Left lung (tissue), 4 donors: ENCODE measurements at regions not wholly inside any gene's neighbourhood (a gene's known extent, or its start where the extent isn't known, plus 50 kb on each side); places are given as distances from the start of the nearest gene placed in this dataset.

ENCODE experiments used
- ATAC-seq: fragments of 200-7000 bp; cut with Tn5 transposase; one replicate; pipeline ENCODE4 v1.9.1; 2020; ENCODE audit warnings: moderate library complexity
- DNase-seq, 4 donors: peaks; one replicate each; pipeline ENCODE4 v3.0.0-alpha.2; 2013 to 2020
- H3K27ac ChIP-seq, 2 donors: fragments of 200-600 bp; sonication (generic) in 1 of 2; one replicate each; pipeline versions ENCODE4 v1.5.0 to v1.8.0; 2020 to 2021
- H3K27me3 ChIP-seq, 2 donors: fragments of 200-600 bp; sonication (generic) in 1 of 2; one replicate each; pipeline versions ENCODE4 v1.5.0 to v1.8.0; 2020 to 2021
- H3K36me3 ChIP-seq, 2 donors: fragments of 200-600 bp; sonication (generic) in 1 of 2; one replicate each; pipeline versions ENCODE4 v1.5.0 to v1.8.0; 2020 to 2021
- H3K4me1 ChIP-seq, 2 donors: fragments of 200-600 bp; one replicate each; pipeline ENCODE4 v1.8.0; 2021
- H3K4me3 ChIP-seq, 2 donors: fragments of 200-600 bp; sonication (generic) in 1 of 2; one replicate each; pipeline versions ENCODE4 v1.5.0 to v1.8.0; 2020 to 2021; ENCODE audit warnings: mild to moderate bottlenecking in 1 of 2
- H3K9me3 ChIP-seq, 2 donors: fragments of 200-600 bp; sonication (generic) in 1 of 2; one replicate each; pipeline versions ENCODE4 v1.5.0 to v1.8.0; 2020 to 2021
- CTCF ChIP-seq, 2 donors: fragments of 200-600 bp; sonication (generic) in 1 of 2; IDR thresholded peaks; one replicate each; pipeline versions ENCODE4 v1.5.0 to v1.8.0; 2021; ENCODE audit warnings: antibody characterized with exemption in 2 of 2
- intact Hi-C, 2 donors: fragments of 100-400 bp; cut with DNase I; formaldehyde crosslinking; loops; one replicate each; pipeline versions ENCODE4 v1.11.2 to v1.14.2; 2022
- donor health status: DM: no; HTN: yes; CAD: no.
- donor health status: DM: no; HTN: no; CAD: no.

- ATAC-seq = no peak
- Histone ChIP-seq H3K36me3 (no peaks in the 10 kb centered on the region), H3K27me3 (peaks cover 0 to 13% of the 10 kb centered on the region in 2 donors), H3K4me1 (no peaks in the 10 kb centered on the region), H3K4me3 (no peak overlapping the region), H3K27ac (no peak overlapping the region), H3K9me3 (peaks cover 0 to 10% of the 10 kb centered on the region in 2 donors)
- TF ChIP-seq CTCF (IDR thresholded peaks at IDR 0.05) = no peak
- intact Hi-C loops = no loop called here
- no peak for DNase-seq
These were observed 122.4 kb upstream of the OPCML start for GRCh38 chr11:133654630-133655212.

GRCh38 chr11:133653336-133653735 lies 121.0 kb upstream of the OPCML start:
- Histone ChIP-seq H3K27me3 (peaks cover 0 to 13% of the 10 kb centered on the region in 2 donors), H3K4me1 (no peaks in the 10 kb centered on the region), H3K9me3 (peaks cover 0 to 10% of the 10 kb centered on the region in 2 donors), H3K4me3 (no peak overlapping the region), H3K36me3 (no peaks in the 10 kb centered on the region), H3K27ac (no peak overlapping the region)
- DNase-seq (no peak), ATAC-seq (no peak)
- intact Hi-C loops = no loop called here
- no peak for TF ChIP-seq CTCF (IDR thresholded peaks at IDR 0.05)

- Histone ChIP-seq H3K27me3 (peaks cover 0 to 4% of the 10 kb centered on the region in 2 donors), H3K4me3 (no peak overlapping the region), H3K9me3 (no peaks in the 10 kb centered on the region), H3K27ac (no peak overlapping the region), H3K36me3 (no peaks in the 10 kb centered on the region), H3K4me1 (no peaks in the 10 kb centered on the region)
- ATAC-seq = no peak
- TF ChIP-seq CTCF (IDR thresholded peaks at IDR 0.05) = no peak
- intact Hi-C loops = no loop called here
- no peak for DNase-seq
These were observed 117.8 kb upstream of the OPCML start for GRCh38 chr11:133650082-133650481.

GRCh38 chr11:133649040-133649439 lies 116.7 kb upstream of the OPCML start:
- intact Hi-C loops = no loop called here
- ATAC-seq (no peak), DNase-seq (peak in 1 of 4 donors; percentile 70)
- H3K27me3 ChIP-seq = no peaks in the 10 kb centered on the region
- no peak overlapping the region for H3K27ac ChIP-seq
- H3K9me3 ChIP-seq = no peaks in the 10 kb centered on the region
- no peak for TF ChIP-seq CTCF (IDR thresholded peaks at IDR 0.05)
- no peaks in the 10 kb centered on the region for H3K4me1 ChIP-seq
- H3K4me3 ChIP-seq = no peak overlapping the region
- no peaks in the 10 kb centered on the region for H3K36me3 ChIP-seq

- H3K9me3 ChIP-seq = no peaks in the 10 kb centered on the region
These were observed 107.1 kb upstream of the OPCML start for GRCh38 chr11:133639408-133639807.

More at GRCh38 chr11:133639408-133639807, 107.1 kb upstream of the OPCML start:
- ATAC-seq (no peak), DNase-seq (no peak)
- H3K4me3 ChIP-seq = no peak overlapping the region
- TF ChIP-seq CTCF (IDR thresholded peaks at IDR 0.05) = no peak
- intact Hi-C loops = no loop called here
- H3K27me3 ChIP-seq = peaks cover 0 to 18% of the 10 kb centered on the region in 2 donors
- H3K4me1 ChIP-seq = no peaks in the 10 kb centered on the region
- no peak overlapping the region for H3K27ac ChIP-seq
- H3K36me3 ChIP-seq = no peaks in the 10 kb centered on the region
